ENCODE measurements at regions not wholly inside any gene's neighbourhood (a gene's known extent, or its start where the extent isn't known, plus 50 kb on each side); places are given as distances from the start of the nearest gene placed in this dataset.
"Not testable (repeated sequence)": the region's sequence is repeated elsewhere in the genome, so short reads cannot be mapped to it uniquely, and the experiment has no call there.

GRCh38 chr12:9450127-9450567 lies 157.6 kb downstream of the KLRB1 start:
- not testable (repeated sequence) for TF ChIP-seq POLR2A (IDR thresholded peaks at IDR 0.05; ENCODE audit: low read length); GATA1 (IDR thresholded peaks at IDR 0.05; ENCODE audit: low read depth, low read length)

All from erythroblast (primary cell).